ENCODE measurements at regions not wholly inside any gene's neighbourhood (a gene's known extent, or its start where the extent isn't known, plus 50 kb on each side); places are given as distances from the start of the nearest gene placed in this dataset.

GRCh38 chr12:94025068-94025467 is 123.3 kb upstream of the PLXNC1 start:
- TF ChIP-seq ISL1 (CRISPR knock-in tag; IDR thresholded peaks at IDR 0.05) (no peak), CREB5 (CRISPR knock-in tag; IDR thresholded peaks at IDR 0.05; ENCODE audit: low read depth) (no peak), TCF4 (CRISPR knock-in tag; IDR thresholded peaks at IDR 0.05; ENCODE audit: borderline replicate concordance) (no peak), ZNF8 (CRISPR knock-in tag; IDR thresholded peaks at IDR 0.05) (no peak)
- ATAC-seq, result no peak

- ATAC-seq, result no peak
- TF ChIP-seq ZNF70 (CRISPR knock-in tag; IDR thresholded peaks at IDR 0.05), result no peak
- TF ChIP-seq PATZ1 (CRISPR knock-in tag; IDR thresholded peaks at IDR 0.05; ENCODE audit: borderline replicate concordance), result no peak
- TF ChIP-seq OSR1 (CRISPR knock-in tag; IDR thresholded peaks at IDR 0.05), result no peak
- TF ChIP-seq GLIS3 (CRISPR knock-in tag; IDR thresholded peaks at IDR 0.05), result no peak
- TF ChIP-seq ARNTL (CRISPR knock-in tag; IDR thresholded peaks at IDR 0.05; ENCODE audit: borderline replicate concordance, low read depth), result no peak
- no peak for TF ChIP-seq CSDC2 (CRISPR knock-in tag; IDR thresholded peaks at IDR 0.05)
- TF ChIP-seq TCF4 (CRISPR knock-in tag; IDR thresholded peaks at IDR 0.05; ENCODE audit: borderline replicate concordance), result no peak
- TF ChIP-seq ZNF8 (CRISPR knock-in tag; IDR thresholded peaks at IDR 0.05), result no peak
- TF ChIP-seq SNAI2 (CRISPR knock-in tag; IDR thresholded peaks at IDR 0.05), result no peak
- TF ChIP-seq TOX (CRISPR knock-in tag; IDR thresholded peaks at IDR 0.05; ENCODE audit: borderline replicate concordance), result no peak
- no peak for TF ChIP-seq ZC3H10 (CRISPR knock-in tag; IDR thresholded peaks at IDR 0.05)
- TF ChIP-seq PPARA (CRISPR knock-in tag; IDR thresholded peaks at IDR 0.05; ENCODE audit: borderline replicate concordance), result no peak
- no peak for TF ChIP-seq ZFP3 (CRISPR knock-in tag; IDR thresholded peaks at IDR 0.05)
- no peak for TF ChIP-seq RARB (CRISPR knock-in tag; IDR thresholded peaks at IDR 0.05)
- no peak for TF ChIP-seq POU6F1 (CRISPR knock-in tag; IDR thresholded peaks at IDR 0.05; ENCODE audit: borderline replicate concordance, low read depth)
- no peak for TF ChIP-seq CSRNP3 (CRISPR knock-in tag; IDR thresholded peaks at IDR 0.05)
- no peak for TF ChIP-seq ZNF565 (CRISPR knock-in tag; conservative IDR thresholded peaks at IDR 0.05; ENCODE audit: low read depth)
These were observed 122.6 kb upstream of the PLXNC1 start for GRCh38 chr12:94025756-94026155.

GRCh38 chr12:94026596-94026995 is 121.8 kb upstream of the PLXNC1 start:
- no peak for TF ChIP-seq CSDC2 (CRISPR knock-in tag; IDR thresholded peaks at IDR 0.05)
- TF ChIP-seq TCF4 (CRISPR knock-in tag; IDR thresholded peaks at IDR 0.05; ENCODE audit: borderline replicate concordance), result no peak
- TF ChIP-seq POU6F1 (CRISPR knock-in tag; IDR thresholded peaks at IDR 0.05; ENCODE audit: borderline replicate concordance, low read depth), result no peak
- ATAC-seq, result no peak

GRCh38 chr12:94027561-94027960 is 120.8 kb upstream of the PLXNC1 start:
- ATAC-seq, result no peak
- TF ChIP-seq ZNF565 (CRISPR knock-in tag; conservative IDR thresholded peaks at IDR 0.05; ENCODE audit: low read depth), result no peak
- no peak for TF ChIP-seq CSDC2 (CRISPR knock-in tag; IDR thresholded peaks at IDR 0.05)
- TF ChIP-seq ZFP3 (CRISPR knock-in tag; IDR thresholded peaks at IDR 0.05), result no peak
- no peak for TF ChIP-seq ISL1 (CRISPR knock-in tag; IDR thresholded peaks at IDR 0.05)
- TF ChIP-seq POU6F1 (CRISPR knock-in tag; IDR thresholded peaks at IDR 0.05; ENCODE audit: borderline replicate concordance, low read depth), result no peak
- TF ChIP-seq SNAI2 (CRISPR knock-in tag; IDR thresholded peaks at IDR 0.05), result no peak
- no peak for TF ChIP-seq ESRRG (CRISPR knock-in tag; IDR thresholded peaks at IDR 0.05)
- no peak for TF ChIP-seq ZFP30 (CRISPR knock-in tag; IDR thresholded peaks at IDR 0.05)
- no peak for TF ChIP-seq TCF4 (CRISPR knock-in tag; IDR thresholded peaks at IDR 0.05; ENCODE audit: borderline replicate concordance)
- TF ChIP-seq CREB5 (CRISPR knock-in tag; IDR thresholded peaks at IDR 0.05; ENCODE audit: low read depth), result no peak
- no peak for TF ChIP-seq BACH2 (CRISPR knock-in tag; IDR thresholded peaks at IDR 0.05; ENCODE audit: borderline replicate concordance)
- TF ChIP-seq TOX (CRISPR knock-in tag; IDR thresholded peaks at IDR 0.05; ENCODE audit: borderline replicate concordance), result no peak
- no peak for TF ChIP-seq RARB (CRISPR knock-in tag; IDR thresholded peaks at IDR 0.05)
- TF ChIP-seq ARNTL (CRISPR knock-in tag; IDR thresholded peaks at IDR 0.05; ENCODE audit: borderline replicate concordance, low read depth), result no peak
- TF ChIP-seq OSR1 (CRISPR knock-in tag; IDR thresholded peaks at IDR 0.05), result no peak
- no peak for TF ChIP-seq ZNF8 (CRISPR knock-in tag; IDR thresholded peaks at IDR 0.05)
- no peak for TF ChIP-seq GLIS3 (CRISPR knock-in tag; IDR thresholded peaks at IDR 0.05)
- no peak for TF ChIP-seq CSRNP3 (CRISPR knock-in tag; IDR thresholded peaks at IDR 0.05)
